GM10248 (cell line): ENCODE measurements at regions not wholly inside any gene's neighbourhood (a gene's known extent, or its start where the extent isn't known, plus 50 kb on each side); places are given as distances from the start of the nearest gene placed in this dataset.

ENCODE experiments used
- CTCF ChIA-PET: fragments of 300-600 bp; sonication (Branson Sonifier 250); formaldehyde crosslinking; extraction: SDS; loops from one replicate; lab custom pipeline; 2021; ENCODE audit warnings: antibody characterized with exemption; lab: Yijun Ruan, JAX
- POLR2A ChIA-PET: fragments of 350-650 bp; sonication (Branson Sonifier 250); formaldehyde crosslinking; extraction: SDS; loops from one replicate; lab custom pipeline; 2020; ENCODE audit warnings: antibody characterized with exemption; lab: Yijun Ruan, JAX
- DNase-seq: peaks from one replicate; pipeline ENCODE4 v3.0.0; 2012; ENCODE audit errors: extremely low spot score
- TF ChIP-seq, protein P1 (sequence below): IDR thresholded peaks from 2 replicates; pipeline ENCODE4 v1.5.1; 2012; ENCODE audit warnings: mild to moderate bottlenecking, low read depth; ENCODE audit errors: extremely low read depth, missing control alignments, control extremely low read depth

DNA sequence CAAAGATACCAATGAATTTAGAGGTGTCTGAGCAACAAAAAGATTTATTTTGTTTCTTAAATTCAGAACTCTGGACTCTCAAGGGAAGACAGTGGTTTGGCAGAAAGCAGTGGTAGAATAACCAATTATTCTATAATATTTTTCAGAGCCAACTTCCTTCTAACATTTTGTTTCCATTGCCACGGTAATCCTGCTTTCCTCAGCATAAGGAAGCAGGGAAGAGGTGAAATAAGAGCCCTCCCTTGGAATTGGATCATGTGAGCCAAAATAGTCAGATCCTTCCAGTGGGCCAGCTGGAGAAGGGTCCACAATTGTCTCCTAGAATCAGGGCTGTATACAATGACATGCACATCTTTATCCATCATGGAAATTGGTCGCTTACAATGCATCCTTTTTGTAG lies 130.0 kb upstream of the MAP1B start:
- no peak for DNase-seq
- CTCF ChIA-PET = no interaction called here
- TF ChIP-seq, protein P1, sequence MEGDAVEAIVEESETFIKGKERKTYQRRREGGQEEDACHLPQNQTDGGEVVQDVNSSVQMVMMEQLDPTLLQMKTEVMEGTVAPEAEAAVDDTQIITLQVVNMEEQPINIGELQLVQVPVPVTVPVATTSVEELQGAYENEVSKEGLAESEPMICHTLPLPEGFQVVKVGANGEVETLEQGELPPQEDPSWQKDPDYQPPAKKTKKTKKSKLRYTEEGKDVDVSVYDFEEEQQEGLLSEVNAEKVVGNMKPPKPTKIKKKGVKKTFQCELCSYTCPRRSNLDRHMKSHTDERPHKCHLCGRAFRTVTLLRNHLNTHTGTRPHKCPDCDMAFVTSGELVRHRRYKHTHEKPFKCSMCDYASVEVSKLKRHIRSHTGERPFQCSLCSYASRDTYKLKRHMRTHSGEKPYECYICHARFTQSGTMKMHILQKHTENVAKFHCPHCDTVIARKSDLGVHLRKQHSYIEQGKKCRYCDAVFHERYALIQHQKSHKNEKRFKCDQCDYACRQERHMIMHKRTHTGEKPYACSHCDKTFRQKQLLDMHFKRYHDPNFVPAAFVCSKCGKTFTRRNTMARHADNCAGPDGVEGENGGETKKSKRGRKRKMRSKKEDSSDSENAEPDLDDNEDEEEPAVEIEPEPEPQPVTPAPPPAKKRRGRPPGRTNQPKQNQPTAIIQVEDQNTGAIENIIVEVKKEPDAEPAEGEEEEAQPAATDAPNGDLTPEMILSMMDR = no peak
- POLR2A ChIA-PET = no interaction called here

DNA sequence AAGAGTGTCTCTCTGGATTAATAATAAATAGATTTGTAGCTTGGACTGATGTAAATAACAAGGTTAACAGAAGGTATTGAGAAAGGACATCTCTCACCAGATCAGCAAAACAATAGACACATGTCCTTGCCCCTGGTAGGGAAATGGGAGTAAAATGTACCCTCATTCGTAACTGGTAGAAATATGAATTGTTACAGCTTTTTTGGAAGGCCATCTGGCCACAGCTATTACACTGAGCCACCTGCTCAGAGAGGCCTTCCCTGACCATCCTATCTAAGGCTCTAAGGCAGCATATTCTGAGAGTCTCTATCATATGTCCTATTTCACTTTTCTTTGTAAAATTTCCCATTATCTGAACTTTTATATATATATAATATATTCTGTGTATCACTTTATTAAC lies 129.1 kb upstream of the MAP1B start:
- CTCF ChIA-PET = interaction anchor here (1.6 kb wide), 1 partner anchor 10 kb away, joined by 4 read pairs; no protein-coding TSS in a partner anchor
- DNase-seq = no peak
- TF ChIP-seq, protein P1 = no peak
- POLR2A ChIA-PET = no interaction called here

DNA sequence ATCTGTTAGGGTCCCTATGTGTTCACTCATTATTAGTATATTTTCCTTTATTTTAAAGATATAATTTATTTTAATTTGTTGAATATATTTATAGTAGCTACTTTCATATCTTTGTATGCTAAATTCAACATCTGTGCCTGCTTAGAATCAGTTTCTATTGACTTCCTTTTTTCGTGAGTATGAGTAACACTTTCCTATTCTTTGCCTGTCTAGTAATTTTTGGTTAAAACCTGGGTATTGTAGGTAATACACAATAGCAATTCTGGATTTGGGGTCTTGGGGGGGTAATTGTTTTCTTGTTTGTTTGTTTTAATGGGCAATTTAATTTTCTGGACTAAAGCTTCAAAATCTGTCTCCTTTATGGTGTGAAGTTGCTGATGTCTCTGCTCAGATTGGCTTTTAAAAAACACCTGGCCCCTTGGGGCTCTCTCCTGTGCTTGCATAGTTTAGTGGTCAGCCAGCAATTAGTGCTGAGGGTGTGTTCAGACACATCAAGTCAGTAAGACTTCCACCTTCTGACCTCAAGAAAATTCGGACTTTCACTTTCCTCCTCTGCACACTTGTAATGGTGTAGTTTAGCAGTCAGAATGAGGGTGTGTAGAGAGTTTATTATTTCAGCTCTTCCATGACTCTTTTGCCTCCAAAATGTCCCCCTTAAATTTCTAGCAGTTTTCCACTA lies 124.4 kb upstream of the MAP1B start:
- ChIA-PET POLR2A (no interaction called here), CTCF (interaction anchor here (1.2 kb wide), 1 partner anchor 91 kb away, joined by 3 read pairs; no protein-coding TSS in a partner anchor)
- TF ChIP-seq, protein P1 = no peak
- no peak for DNase-seq

DNA sequence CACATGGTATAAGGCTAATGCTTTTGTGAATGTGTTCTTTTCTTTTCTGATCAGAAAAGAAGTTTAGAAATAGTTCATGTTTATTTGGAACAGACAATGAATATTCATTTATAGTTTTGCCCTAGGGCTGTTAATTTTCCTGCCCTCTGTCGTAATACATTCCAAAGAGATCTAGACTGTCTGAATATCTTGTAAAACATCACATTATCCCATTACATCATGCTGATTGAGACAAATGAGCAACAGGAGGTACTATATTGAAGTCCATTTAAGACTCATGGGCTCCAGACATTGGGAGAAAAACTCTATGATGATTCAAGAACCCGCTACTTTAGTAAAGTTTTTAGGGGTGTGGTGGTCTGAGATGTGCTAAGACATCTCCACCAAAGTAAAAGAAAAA lies 121.2 kb upstream of the MAP1B start:
- TF ChIP-seq, protein P1 = no peak
- POLR2A ChIA-PET = no interaction called here
- CTCF ChIA-PET = no interaction called here
- DNase-seq = no peak

DNA sequence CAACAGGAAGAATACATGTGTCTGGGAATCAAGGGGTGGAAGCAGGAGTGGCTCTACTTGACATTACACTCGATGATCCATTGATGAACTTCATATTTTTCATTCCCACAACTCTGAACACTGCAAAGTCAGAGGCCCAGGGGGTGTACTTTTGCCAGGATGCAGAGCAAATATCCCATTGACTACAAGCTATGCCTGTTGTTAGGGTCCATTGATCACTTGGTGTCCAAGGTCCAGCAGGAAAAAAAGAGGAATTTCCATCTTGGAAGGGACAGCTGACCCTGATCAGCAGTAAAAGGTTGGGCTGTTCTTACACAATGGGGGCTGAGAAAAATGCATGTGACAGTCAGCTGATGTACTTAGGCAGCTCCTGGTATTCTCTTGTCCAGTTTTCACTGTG lies 118.5 kb upstream of the MAP1B start:
- no peak for DNase-seq
- TF ChIP-seq, protein P1 = no peak
- ChIA-PET CTCF (interaction anchor here (2.1 kb wide), 1 partner anchor 10 kb away, joined by 4 read pairs; no protein-coding TSS in a partner anchor), POLR2A (no interaction called here)

DNA sequence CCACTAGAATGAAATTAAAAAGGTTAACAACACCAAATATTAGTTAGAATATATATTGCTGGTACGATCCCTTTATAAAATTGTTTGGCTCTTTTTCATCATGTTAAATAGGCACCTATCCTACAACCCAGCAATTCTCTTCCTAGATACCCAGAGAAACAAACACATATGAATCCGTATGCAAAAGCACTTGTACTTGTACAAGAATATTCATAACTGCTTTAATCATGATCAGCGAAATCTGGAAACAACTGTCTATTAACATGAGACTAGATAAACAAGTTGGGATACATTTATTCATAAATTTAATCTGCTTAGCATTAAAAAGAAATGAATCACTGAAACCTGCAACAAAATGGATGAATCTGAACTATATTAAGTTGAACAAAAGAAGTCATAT lies 113.7 kb upstream of the MAP1B start:
- no peak for DNase-seq
- CTCF ChIA-PET = interaction anchor here (0.9 kb wide), 1 partner anchor 8 kb away, joined by 3 read pairs; no protein-coding TSS in a partner anchor
- TF ChIP-seq, protein P1 = no peak
- POLR2A ChIA-PET = no interaction called here

DNA sequence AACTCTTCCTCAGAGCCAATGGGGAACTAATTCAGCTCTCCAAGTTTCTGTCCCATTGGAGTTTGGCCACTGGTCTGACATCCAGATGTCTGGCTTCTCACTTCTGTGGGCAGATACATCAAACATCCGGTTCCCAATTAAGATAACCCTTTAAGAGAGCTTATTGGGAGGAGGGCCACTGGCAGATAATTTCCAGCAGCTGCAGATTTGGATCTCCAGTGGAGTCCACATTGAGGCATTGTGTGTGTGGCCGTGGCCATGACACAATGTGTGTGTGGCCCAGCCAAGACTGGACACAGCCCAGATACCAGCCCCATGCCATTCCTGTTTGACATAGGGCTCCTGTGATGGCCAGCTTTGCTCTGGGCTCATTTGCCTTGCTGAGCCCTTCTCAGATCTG lies 110.5 kb upstream of the MAP1B start:
- POLR2A ChIA-PET = no interaction called here
- DNase-seq = no peak
- TF ChIP-seq, protein P1 = no peak
- CTCF ChIA-PET = interaction anchor here (1.7 kb wide), 1 partner anchor 18 kb away, joined by 4 read pairs; no protein-coding TSS in a partner anchor
